Thoracic aorta (tissue), 2 donors: ENCODE measurements at regions not wholly inside any gene's neighbourhood (a gene's known extent, or its start where the extent isn't known, plus 50 kb on each side); places are given as distances from the start of the nearest gene placed in this dataset.

Experiments
- ATAC-seq: fragments of 150-250 bp; one replicate; pipeline ENCODE4 v1.8.0; 2017; ENCODE audit warnings: low read depth; ENCODE audit not compliant: insufficient number of reproducible peaks, low FRiP score
- DNase-seq: peaks from one replicate; pipeline ENCODE4 v3.0.0-alpha.2; 2020; ENCODE audit warnings: low spot score
- H3K27ac ChIP-seq, 2 donors: fragments of 200-600 bp; sonication (generic); 1 replicate in 1 of 2; 2 replicates in 1 of 2; pipeline ENCODE4 v1.5.1; 2016; ENCODE audit warnings: mild to moderate bottlenecking in 2 of 2, moderate library complexity in 2 of 2
- H3K27me3 ChIP-seq: fragments of 200-600 bp; sonication (generic); replicated peaks from 2 replicates; pipeline ENCODE4 v1.6.0; 2016; ENCODE audit warnings: mild to moderate bottlenecking; ENCODE audit not compliant: insufficient read depth
- H3K36me3 ChIP-seq: fragments of 200-600 bp; sonication (generic); one replicate; pipeline ENCODE4 v1.5.1; 2016
- H3K4me1 ChIP-seq, 2 donors: fragments of 200-600 bp; sonication (generic); 1 replicate in 1 of 2; 2 replicates in 1 of 2; pipeline versions ENCODE4 v1.5.1 to v1.6.0; 2016; ENCODE audit warnings: low read depth in 2 of 2, mild to moderate bottlenecking in 1 of 2; ENCODE audit not compliant: control insufficient read depth in 1 of 2
- H3K4me3 ChIP-seq: fragments of 200-600 bp; sonication (generic); 2 replicates; pipeline ENCODE4 v1.5.1; 2016; ENCODE audit warnings: mild to moderate bottlenecking
- H3K9me3 ChIP-seq: fragments of 200-600 bp; sonication (generic); 2 replicates; pipeline ENCODE4 v1.5.1; 2016
- TF ChIP-seq, protein P1 (sequence below): fragments of 200-600 bp; sonication (generic); IDR thresholded peaks from one replicate; pipeline ENCODE4 v1.5.1; 2019; ENCODE audit warnings: antibody characterized with exemption

DNA sequence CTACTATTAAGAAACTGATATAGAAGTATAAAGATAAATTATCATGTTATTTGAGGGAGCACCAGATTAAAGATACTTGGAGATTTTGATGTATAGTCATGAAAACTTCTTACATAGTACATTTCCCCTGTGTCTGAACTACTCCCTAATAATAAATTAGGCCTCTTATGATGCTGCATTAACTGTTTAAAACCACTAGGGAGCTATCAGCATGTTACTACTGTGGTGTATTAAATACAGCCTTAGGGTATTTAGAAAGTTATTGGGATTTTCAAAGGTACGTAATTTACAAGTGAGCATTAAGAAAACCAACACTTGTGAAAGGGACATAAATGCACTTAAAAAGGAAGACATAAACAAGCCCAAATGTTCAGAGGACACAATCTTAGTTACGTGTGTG lies 714.0 kb downstream of the EPHA4 start:
- DNase-seq, result no peak
- H3K9me3 ChIP-seq, result no peaks in the 10 kb centered on the region
- TF ChIP-seq, protein P1, sequence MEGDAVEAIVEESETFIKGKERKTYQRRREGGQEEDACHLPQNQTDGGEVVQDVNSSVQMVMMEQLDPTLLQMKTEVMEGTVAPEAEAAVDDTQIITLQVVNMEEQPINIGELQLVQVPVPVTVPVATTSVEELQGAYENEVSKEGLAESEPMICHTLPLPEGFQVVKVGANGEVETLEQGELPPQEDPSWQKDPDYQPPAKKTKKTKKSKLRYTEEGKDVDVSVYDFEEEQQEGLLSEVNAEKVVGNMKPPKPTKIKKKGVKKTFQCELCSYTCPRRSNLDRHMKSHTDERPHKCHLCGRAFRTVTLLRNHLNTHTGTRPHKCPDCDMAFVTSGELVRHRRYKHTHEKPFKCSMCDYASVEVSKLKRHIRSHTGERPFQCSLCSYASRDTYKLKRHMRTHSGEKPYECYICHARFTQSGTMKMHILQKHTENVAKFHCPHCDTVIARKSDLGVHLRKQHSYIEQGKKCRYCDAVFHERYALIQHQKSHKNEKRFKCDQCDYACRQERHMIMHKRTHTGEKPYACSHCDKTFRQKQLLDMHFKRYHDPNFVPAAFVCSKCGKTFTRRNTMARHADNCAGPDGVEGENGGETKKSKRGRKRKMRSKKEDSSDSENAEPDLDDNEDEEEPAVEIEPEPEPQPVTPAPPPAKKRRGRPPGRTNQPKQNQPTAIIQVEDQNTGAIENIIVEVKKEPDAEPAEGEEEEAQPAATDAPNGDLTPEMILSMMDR, result no peak
- no peaks in the 10 kb centered on the region for H3K36me3 ChIP-seq
- no peaks in the 10 kb centered on the region for H3K27me3 ChIP-seq
- ATAC-seq, result no peak
- H3K4me1 ChIP-seq, result no peaks in the 10 kb centered on the region
- no peak overlapping the region for H3K4me3 ChIP-seq
- H3K27ac ChIP-seq, result no peak overlapping the region

DNA sequence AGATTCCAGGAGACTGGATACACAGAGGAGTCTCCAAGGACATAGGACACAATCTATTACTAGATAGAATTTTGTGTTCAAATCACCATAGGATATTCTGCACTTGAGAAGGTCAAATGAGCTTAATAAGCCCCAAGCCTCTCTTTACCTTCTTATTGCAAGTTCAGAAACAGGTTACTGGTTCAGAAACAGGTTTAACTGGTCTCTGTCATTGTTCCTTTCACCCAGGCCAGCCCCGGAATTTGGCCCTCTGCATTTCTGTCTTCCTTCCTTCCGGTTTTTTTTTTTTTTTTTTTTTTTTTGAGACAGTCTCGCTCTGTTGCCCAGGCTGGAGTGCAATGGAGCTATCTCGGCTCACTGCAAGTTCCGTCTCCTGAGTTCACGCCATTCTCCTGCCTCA lies 700.2 kb downstream of the EPHA4 start:
- Histone ChIP-seq H3K27ac (no peak overlapping the region), H3K4me1 (no peaks in the 10 kb centered on the region), H3K4me3 (no peak overlapping the region), H3K36me3 (no peaks in the 10 kb centered on the region), H3K27me3 (no peaks in the 10 kb centered on the region), H3K9me3 (no peaks in the 10 kb centered on the region)
- no peak for ATAC-seq
- no peak for DNase-seq
- TF ChIP-seq, protein P1, result no peak

GRCh38 chr2:220876080-220876824 lies 695.9 kb downstream of the EPHA4 start:
- TF ChIP-seq, protein P1, result no peak
- no peak for ATAC-seq

GRCh38 chr2:220877491-220877890 lies 694.6 kb downstream of the EPHA4 start:
- H3K9me3 ChIP-seq, result no peaks in the 10 kb centered on the region
- DNase-seq (no peak), ATAC-seq (no peak)
- no peaks in the 10 kb centered on the region for H3K36me3 ChIP-seq
- no peak overlapping the region for H3K27ac ChIP-seq
- H3K27me3 ChIP-seq, result no peaks in the 10 kb centered on the region
- H3K4me1 ChIP-seq, result no peaks in the 10 kb centered on the region
- no peak overlapping the region for H3K4me3 ChIP-seq
- TF ChIP-seq, protein P1, result no peak

More at GRCh38 chr2:220876080-220876824, 695.9 kb downstream of the EPHA4 start:
- DNase-seq, result no peak
- H3K27me3 ChIP-seq, result no peaks in the 10 kb centered on the region
- H3K4me1 ChIP-seq, result no peaks in the 10 kb centered on the region
- no peak overlapping the region for H3K4me3 ChIP-seq
- no peaks in the 10 kb centered on the region for H3K9me3 ChIP-seq
- no peak overlapping the region for H3K27ac ChIP-seq
- no peaks in the 10 kb centered on the region for H3K36me3 ChIP-seq

DNA sequence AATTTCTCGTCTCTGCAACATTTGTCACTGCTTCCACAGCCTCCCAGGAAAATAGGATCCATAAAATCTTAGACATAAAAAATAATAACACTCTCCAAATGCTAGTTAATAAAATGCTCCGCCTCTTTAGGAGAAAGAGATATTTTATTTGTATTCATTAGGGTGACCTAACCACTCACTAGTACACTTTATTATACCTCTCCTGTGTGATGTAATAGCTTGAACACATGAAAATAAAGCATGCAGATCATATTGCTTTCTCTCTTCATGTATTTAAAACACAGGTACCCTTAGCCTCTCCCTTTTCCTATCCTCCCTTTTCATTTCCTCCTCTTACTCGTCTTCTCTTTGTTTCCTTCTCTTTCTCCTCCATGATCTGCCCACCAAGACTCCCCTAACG lies 694.2 kb downstream of the EPHA4 start:
- ATAC-seq, result no peak
- H3K4me1 ChIP-seq, result no peaks in the 10 kb centered on the region
- no peak overlapping the region for H3K4me3 ChIP-seq
- DNase-seq, result no peak
- H3K27me3 ChIP-seq, result no peaks in the 10 kb centered on the region
- no peaks in the 10 kb centered on the region for H3K9me3 ChIP-seq
- TF ChIP-seq, protein P1, result no peak
- H3K27ac ChIP-seq, result no peak overlapping the region
- H3K36me3 ChIP-seq, result no peaks in the 10 kb centered on the region
